ENCODE measurements at regions not wholly inside any gene's neighbourhood (a gene's known extent, or its start where the extent isn't known, plus 50 kb on each side); places are given as distances from the start of the nearest gene placed in this dataset.
"Not testable (repeated sequence)": the region's sequence is repeated elsewhere in the genome, so short reads cannot be mapped to it uniquely, and the experiment has no call there.

- Histone ChIP-seq H3K27ac (ENCODE audit: low read depth, low read length) (no peak overlapping the region), H3K36me3 (ENCODE audit: control insufficient read depth in 5 of 5, insufficient read depth in 5 of 5, low read length in 5 of 5) (no peaks in the 10 kb centered on the region), H3K4me3 (ENCODE audit: low read depth in 1 of 5, low read length in 5 of 5) (no peak overlapping the region), H3K9ac (ENCODE audit: low read length in 5 of 5) (no peak overlapping the region), H3K27me3 (ENCODE audit: control insufficient read depth in 5 of 5, insufficient read depth in 4 of 5, low read length in 5 of 5) (peaks cover 0 to 25% (median 14%) of the 10 kb centered on the region in 5 donors), H3K9me3 (ENCODE audit: control insufficient read depth in 5 of 5, low read length in 5 of 5) (no peaks in the 10 kb centered on the region), H3K4me1 (ENCODE audit: control insufficient read depth in 5 of 5, insufficient read depth in 5 of 5, low read length in 5 of 5) (no peaks in the 10 kb centered on the region)
Measured at GRCh38 chr22:22380098-22381030, 128.2 kb downstream of the ZNF280B start.

- H3K27ac ChIP-seq (ENCODE audit: low read depth, low read length); H3K4me3 ChIP-seq (ENCODE audit: low read depth in 1 of 5, low read length in 5 of 5); H3K4me1 ChIP-seq (ENCODE audit: control insufficient read depth in 5 of 5, insufficient read depth in 5 of 5, low read length in 5 of 5); H3K36me3 ChIP-seq (ENCODE audit: control insufficient read depth in 5 of 5, insufficient read depth in 5 of 5, low read length in 5 of 5); H3K9ac ChIP-seq (ENCODE audit: low read length in 5 of 5); H3K9me3 ChIP-seq (ENCODE audit: control insufficient read depth in 5 of 5, low read length in 5 of 5): not testable (repeated sequence)
- peaks cover 0 to 21% (median 9%) of the 10 kb centered on the region in 5 donors for H3K27me3 ChIP-seq (ENCODE audit: control insufficient read depth in 5 of 5, insufficient read depth in 4 of 5, low read length in 5 of 5)
Measured at GRCh38 chr22:22381292-22381691, 127.2 kb downstream of the ZNF280B start.

GRCh38 chr22:22384267-22384666, 124.3 kb downstream of the ZNF280B start:
- Histone ChIP-seq H3K27ac (ENCODE audit: low read depth, low read length) (no peak overlapping the region), H3K4me3 (ENCODE audit: low read depth in 1 of 5, low read length in 5 of 5) (no peak overlapping the region), H3K36me3 (ENCODE audit: control insufficient read depth in 5 of 5, insufficient read depth in 5 of 5, low read length in 5 of 5) (no peaks in the 10 kb centered on the region), H3K9ac (ENCODE audit: low read length in 5 of 5) (no peak overlapping the region), H3K9me3 (ENCODE audit: control insufficient read depth in 5 of 5, low read length in 5 of 5) (no peaks in the 10 kb centered on the region), H3K4me1 (ENCODE audit: control insufficient read depth in 5 of 5, insufficient read depth in 5 of 5, low read length in 5 of 5) (no peaks in the 10 kb centered on the region), H3K27me3 (ENCODE audit: control insufficient read depth in 5 of 5, insufficient read depth in 4 of 5, low read length in 5 of 5) (peaks cover 0 to 26% (median 13%) of the 10 kb centered on the region in 5 donors)

GRCh38 chr22:22384668-22385244, 123.8 kb downstream of the ZNF280B start:
- Histone ChIP-seq H3K4me1 (ENCODE audit: control insufficient read depth in 5 of 5, insufficient read depth in 5 of 5, low read length in 5 of 5) (no peaks in the 10 kb centered on the region), H3K9ac (ENCODE audit: low read length in 5 of 5) (no peak overlapping the region), H3K27me3 (ENCODE audit: control insufficient read depth in 5 of 5, insufficient read depth in 4 of 5, low read length in 5 of 5) (peaks cover 0 to 26% (median 13%) of the 10 kb centered on the region in 5 donors), H3K9me3 (ENCODE audit: control insufficient read depth in 5 of 5, low read length in 5 of 5) (no peaks in the 10 kb centered on the region), H3K4me3 (ENCODE audit: low read depth in 1 of 5, low read length in 5 of 5) (no peak overlapping the region), H3K27ac (ENCODE audit: low read depth, low read length) (no peak overlapping the region), H3K36me3 (ENCODE audit: control insufficient read depth in 5 of 5, insufficient read depth in 5 of 5, low read length in 5 of 5) (no peaks in the 10 kb centered on the region)

GRCh38 chr22:22386602-22387385, 121.7 kb downstream of the ZNF280B start:
- peaks cover 0 to 21% (median 11%) of the 10 kb centered on the region in 5 donors for H3K27me3 ChIP-seq (ENCODE audit: control insufficient read depth in 5 of 5, insufficient read depth in 4 of 5, low read length in 5 of 5)
- no peak overlapping the region for H3K9ac ChIP-seq (ENCODE audit: low read length in 5 of 5)
- H3K4me3 ChIP-seq (ENCODE audit: low read depth in 1 of 5, low read length in 5 of 5): no peak overlapping the region
- H3K27ac ChIP-seq (ENCODE audit: low read depth, low read length): no peak overlapping the region
- H3K9me3 ChIP-seq (ENCODE audit: control insufficient read depth in 5 of 5, low read length in 5 of 5): peaks cover 0 to 2% (median 0%) of the 10 kb centered on the region in 5 donors
- H3K36me3 ChIP-seq (ENCODE audit: control insufficient read depth in 5 of 5, insufficient read depth in 5 of 5, low read length in 5 of 5): no peaks in the 10 kb centered on the region
- H3K4me1 ChIP-seq (ENCODE audit: control insufficient read depth in 5 of 5, insufficient read depth in 5 of 5, low read length in 5 of 5): no peaks in the 10 kb centered on the region

- Histone ChIP-seq H3K27ac (ENCODE audit: low read depth, low read length) (no peak overlapping the region), H3K4me3 (ENCODE audit: low read depth in 1 of 5, low read length in 5 of 5) (no peak overlapping the region), H3K9ac (ENCODE audit: low read length in 5 of 5) (no peak overlapping the region), H3K9me3 (ENCODE audit: control insufficient read depth in 5 of 5, low read length in 5 of 5) (peaks cover 0 to 7% (median 3%) of the 10 kb centered on the region in 5 donors), H3K36me3 (ENCODE audit: control insufficient read depth in 5 of 5, insufficient read depth in 5 of 5, low read length in 5 of 5) (no peaks in the 10 kb centered on the region), H3K4me1 (ENCODE audit: control insufficient read depth in 5 of 5, insufficient read depth in 5 of 5, low read length in 5 of 5) (no peaks in the 10 kb centered on the region), H3K27me3 (ENCODE audit: control insufficient read depth in 5 of 5, insufficient read depth in 4 of 5, low read length in 5 of 5) (peaks cover 0 to 26% (median 12%) of the 10 kb centered on the region in 5 donors)
Measured at GRCh38 chr22:22387386-22387736, 121.2 kb downstream of the ZNF280B start.

GRCh38 chr22:22388090-22388489, 120.5 kb downstream of the ZNF280B start:
- no peak overlapping the region for H3K27ac ChIP-seq (ENCODE audit: low read depth, low read length)
- H3K4me3 ChIP-seq (ENCODE audit: low read depth in 1 of 5, low read length in 5 of 5): no peak overlapping the region
- H3K9ac ChIP-seq (ENCODE audit: low read length in 5 of 5): no peak overlapping the region
- peaks cover 0 to 26% (median 12%) of the 10 kb centered on the region in 5 donors for H3K27me3 ChIP-seq (ENCODE audit: control insufficient read depth in 5 of 5, insufficient read depth in 4 of 5, low read length in 5 of 5)
- peaks cover 0 to 9% (median 4%) of the 10 kb centered on the region in 5 donors for H3K9me3 ChIP-seq (ENCODE audit: control insufficient read depth in 5 of 5, low read length in 5 of 5)
- no peaks in the 10 kb centered on the region for H3K4me1 ChIP-seq (ENCODE audit: control insufficient read depth in 5 of 5, insufficient read depth in 5 of 5, low read length in 5 of 5)
- no peaks in the 10 kb centered on the region for H3K36me3 ChIP-seq (ENCODE audit: control insufficient read depth in 5 of 5, insufficient read depth in 5 of 5, low read length in 5 of 5)

- Histone ChIP-seq H3K4me3 (ENCODE audit: low read depth in 1 of 5, low read length in 5 of 5) (no peak overlapping the region), H3K27me3 (ENCODE audit: control insufficient read depth in 5 of 5, insufficient read depth in 4 of 5, low read length in 5 of 5) (peaks cover 0 to 26% (median 12%) of the 10 kb centered on the region in 5 donors), H3K36me3 (ENCODE audit: control insufficient read depth in 5 of 5, insufficient read depth in 5 of 5, low read length in 5 of 5) (no peaks in the 10 kb centered on the region), H3K4me1 (ENCODE audit: control insufficient read depth in 5 of 5, insufficient read depth in 5 of 5, low read length in 5 of 5) (no peaks in the 10 kb centered on the region), H3K9ac (ENCODE audit: low read length in 5 of 5) (no peak overlapping the region), H3K27ac (ENCODE audit: low read depth, low read length) (no peak overlapping the region), H3K9me3 (ENCODE audit: control insufficient read depth in 5 of 5, low read length in 5 of 5) (peaks cover 0 to 11% (median 8%) of the 10 kb centered on the region in 5 donors)
Measured at GRCh38 chr22:22388494-22388893, 120.0 kb downstream of the ZNF280B start.

- Histone ChIP-seq H3K27me3 (ENCODE audit: control insufficient read depth in 5 of 5, insufficient read depth in 4 of 5, low read length in 5 of 5) (peaks cover 0 to 26% (median 12%) of the 10 kb centered on the region in 5 donors), H3K27ac (ENCODE audit: low read depth, low read length) (no peak overlapping the region), H3K9ac (ENCODE audit: low read length in 5 of 5) (no peak overlapping the region), H3K9me3 (ENCODE audit: control insufficient read depth in 5 of 5, low read length in 5 of 5) (peaks cover 0 to 13% (median 8%) of the 10 kb centered on the region in 5 donors), H3K4me1 (ENCODE audit: control insufficient read depth in 5 of 5, insufficient read depth in 5 of 5, low read length in 5 of 5) (no peaks in the 10 kb centered on the region), H3K36me3 (ENCODE audit: control insufficient read depth in 5 of 5, insufficient read depth in 5 of 5, low read length in 5 of 5) (no peaks in the 10 kb centered on the region), H3K4me3 (ENCODE audit: low read depth in 1 of 5, low read length in 5 of 5) (no peak overlapping the region)
Measured at GRCh38 chr22:22389467-22389866, 119.1 kb downstream of the ZNF280B start.

Measured in subcutaneous abdominal adipose tissue (tissue), 5 donors.